Breast epithelium (tissue), 3 donors: ENCODE measurements at regions not wholly inside any gene's neighbourhood (a gene's known extent, or its start where the extent isn't known, plus 50 kb on each side); places are given as distances from the start of the nearest gene placed in this dataset.

Experiments used
- CTCF ChIP-seq, 3 donors: fragments of 450-650 bp; IDR thresholded peaks; one replicate each; pipeline ENCODE4 v1.5.1; 2016 to 2017; ENCODE audit warnings: antibody characterized with exemption in 3 of 3, mild to moderate bottlenecking in 3 of 3, moderate library complexity in 3 of 3
- POLR2A ChIP-seq: fragments of 450-650 bp; IDR thresholded peaks from one replicate; pipeline ENCODE4 v1.6.1; 2016; ENCODE audit warnings: antibody characterized with exemption, mild to moderate bottlenecking, moderate library complexity
- POLR2AphosphoS5 ChIP-seq, 3 donors: sonication (generic); formaldehyde crosslinking; IDR thresholded peaks; one replicate each; pipeline ENCODE4 v1.6.1; 2017; ENCODE audit warnings: antibody characterized with exemption in 3 of 3

DNA sequence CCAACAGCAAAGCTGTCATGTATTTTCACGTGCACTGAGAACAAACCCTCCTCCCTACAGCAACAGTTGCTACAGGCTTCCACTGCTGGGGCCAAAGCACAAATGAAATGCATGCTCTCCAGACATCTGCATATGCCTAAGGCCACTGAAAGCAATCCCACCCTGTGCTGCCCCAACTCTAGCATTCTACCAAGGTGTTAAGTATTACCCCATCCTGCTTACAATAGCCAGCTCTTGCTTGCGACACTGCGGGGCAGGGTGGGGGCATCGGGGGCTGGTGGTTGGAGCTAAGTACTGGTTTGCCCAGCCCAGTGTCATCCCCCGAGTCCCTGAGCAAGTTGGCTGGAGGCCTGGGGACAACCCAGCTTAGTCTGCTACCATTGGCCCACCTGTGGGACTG is 742.5 kb downstream of the TDRD15 start:
- TF ChIP-seq POLR2AphosphoS5 (IDR thresholded peaks at IDR 0.05) (no peak), CTCF (IDR thresholded peaks at IDR 0.05) (no peak), POLR2A (no peak)
